Hematopoietic multipotent progenitor cell treated with erythropoietin and hydrocortisone succinate and interleukin-3 and kit ligand, for 17 days (in vitro differentiated cells): ENCODE measurements at regions not wholly inside any gene's neighbourhood (a gene's known extent, or its start where the extent isn't known, plus 50 kb on each side); places are given as distances from the start of the nearest gene placed in this dataset.
"Not testable (repeated sequence)": the region's sequence is repeated elsewhere in the genome, so short reads cannot be mapped to it uniquely, and the experiment has no call there.

Source experiments
- DNase-seq: peaks from one replicate; pipeline ENCODE4 v3.0.0-alpha.2; 2015; ENCODE audit warnings: low spot score

DNA sequence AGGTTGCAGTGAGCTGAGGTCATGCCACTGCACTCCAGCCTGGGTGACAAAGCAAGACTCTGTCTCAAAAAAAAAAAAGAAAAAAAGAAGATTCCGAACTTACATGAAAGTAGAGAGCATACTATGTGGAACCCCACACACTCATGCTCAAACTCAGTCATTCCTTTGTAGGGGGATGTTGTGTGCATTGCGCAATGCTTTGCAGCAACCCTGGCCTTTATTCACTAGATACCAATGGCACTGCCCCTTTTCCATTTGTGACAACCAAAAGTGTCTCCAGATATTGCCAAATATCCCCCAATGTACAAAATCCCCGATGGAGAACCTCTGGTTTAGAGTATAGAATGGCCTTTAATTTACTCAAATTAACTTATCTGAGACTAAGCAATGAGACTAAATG lies 158.6 kb downstream of the GJA1 start:
- DNase-seq = no peak

DNA sequence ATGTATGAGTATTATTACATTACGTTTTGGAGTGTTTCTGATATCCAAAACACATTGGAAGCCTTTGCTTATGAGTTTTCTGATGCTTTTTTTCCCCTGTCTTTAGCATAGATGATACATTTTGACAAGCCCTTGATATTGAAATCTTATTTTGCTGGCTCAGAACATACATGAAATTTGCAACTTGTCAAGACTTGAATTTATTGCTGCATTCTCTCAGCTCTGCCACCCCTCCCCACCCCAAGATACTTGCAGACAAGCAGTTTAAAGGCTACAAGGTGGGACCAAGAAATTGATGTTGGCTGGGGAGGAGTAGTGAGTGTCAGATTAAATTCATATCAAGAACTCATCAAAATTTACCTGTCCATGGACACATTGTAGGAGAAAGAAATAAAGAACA lies 160.2 kb downstream of the GJA1 start:
- DNase-seq = no peak

- no peak for DNase-seq
Observed at GRCh38 chr6:121596441-121596840, 161.0 kb downstream of the GJA1 start.

GRCh38 chr6:121597654-121598053 lies 162.2 kb downstream of the GJA1 start:
- DNase-seq = no peak

DNA sequence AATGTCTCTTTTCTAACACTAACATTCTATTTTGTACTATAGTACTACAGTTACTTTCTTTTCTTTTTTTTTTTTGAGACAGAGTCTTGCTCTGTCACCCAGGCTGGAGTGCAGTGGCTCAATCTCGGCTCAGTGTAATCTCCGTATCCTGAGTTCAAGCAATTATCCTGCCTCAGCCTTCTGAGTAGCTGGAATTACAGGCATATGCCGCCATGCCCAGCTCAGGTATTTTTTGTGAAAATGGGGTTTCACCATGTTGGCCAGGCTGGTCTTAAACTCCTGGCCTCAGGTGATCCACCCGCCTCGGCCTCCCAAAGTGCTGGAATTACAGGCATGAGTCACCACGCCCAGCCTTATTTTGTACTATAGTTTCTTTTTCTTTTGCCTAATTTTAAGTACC lies 163.9 kb downstream of the GJA1 start:
- not testable (repeated sequence) for DNase-seq

- no peak for DNase-seq
Observed at GRCh38 chr6:121600389-121601168, 165.1 kb downstream of the GJA1 start.

- no peak for DNase-seq
Observed at GRCh38 chr6:121603486-121603885, 168.0 kb downstream of the GJA1 start.

DNA sequence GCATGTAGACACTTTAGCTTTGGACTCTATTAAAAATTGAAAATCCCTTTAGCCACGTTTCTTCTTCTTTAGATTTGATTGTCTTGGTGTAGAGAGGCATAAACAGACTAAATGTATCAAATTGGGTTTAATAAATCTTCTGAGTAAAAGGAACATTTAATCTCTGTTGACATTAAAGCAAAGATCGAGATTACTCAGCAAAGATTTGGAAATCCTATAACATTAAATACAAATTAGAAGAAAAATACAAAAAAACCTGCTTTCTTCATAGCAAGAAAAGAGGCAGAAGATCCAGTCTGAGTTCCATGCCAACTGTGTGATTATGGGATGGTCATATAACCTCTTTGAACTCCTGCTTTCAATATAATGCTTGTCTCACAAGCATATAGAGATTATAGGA lies 172.3 kb downstream of the GJA1 start:
- DNase-seq = no peak

DNA sequence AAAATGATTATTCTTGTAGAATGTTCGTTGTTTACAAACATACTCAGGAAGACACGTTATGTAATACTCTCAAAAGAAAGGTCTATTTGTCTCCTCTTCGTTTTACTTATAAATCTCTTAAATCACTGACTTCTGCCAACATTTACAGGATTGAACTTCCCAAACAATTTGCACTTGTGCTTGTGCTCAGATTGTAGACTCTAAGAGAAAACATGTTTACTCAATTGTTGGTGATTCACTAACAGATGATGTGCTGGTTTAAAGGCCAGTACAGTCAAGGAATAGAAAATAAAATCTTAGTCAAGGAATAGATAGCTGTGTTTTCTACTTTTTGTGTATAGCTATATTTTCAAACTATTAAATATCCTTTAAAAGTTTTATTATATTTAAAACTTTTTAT lies 172.8 kb downstream of the GJA1 start:
- DNase-seq = no peak

DNA sequence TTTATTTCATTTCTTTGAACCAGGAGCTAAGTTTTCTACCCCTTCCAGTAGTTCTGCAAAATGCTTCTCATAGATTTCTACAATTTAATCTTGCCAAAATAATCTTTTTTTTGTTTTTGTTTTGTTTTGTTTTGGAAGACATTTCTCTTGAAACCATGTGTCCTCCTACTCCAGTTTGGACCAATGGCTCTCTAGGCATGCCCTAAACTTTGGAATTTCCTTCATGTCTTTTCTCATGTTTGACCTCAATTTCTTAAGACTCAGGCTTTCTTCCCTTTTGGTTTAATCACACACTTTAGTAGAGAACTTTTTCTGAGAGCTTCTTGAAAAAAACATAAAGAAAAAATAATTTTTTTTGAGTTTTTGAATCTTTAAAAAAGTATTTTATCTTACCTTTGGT lies 173.8 kb downstream of the GJA1 start:
- DNase-seq = no peak

- DNase-seq = no peak
Observed at GRCh38 chr6:121612927-121613326, 177.5 kb downstream of the GJA1 start.

DNA sequence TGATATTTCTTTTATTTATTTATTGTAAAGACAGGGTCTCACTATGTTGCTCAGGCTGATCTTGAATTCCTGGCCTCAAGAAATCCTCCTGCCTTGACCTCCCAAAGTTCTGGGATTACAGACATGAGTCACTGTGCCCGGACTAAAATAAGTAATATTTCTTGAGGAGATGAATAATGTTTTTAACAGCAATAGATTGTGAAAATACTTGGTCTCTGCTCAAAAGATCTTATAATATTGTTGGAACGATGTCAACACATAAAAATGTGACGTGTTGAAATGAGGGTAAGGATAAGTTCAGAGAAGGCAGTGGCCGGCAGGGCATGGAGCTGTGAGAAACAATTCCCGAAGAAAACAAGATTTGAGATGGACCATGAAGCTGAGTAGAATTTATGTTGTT lies 178.7 kb downstream of the GJA1 start:
- no peak for DNase-seq

DNA sequence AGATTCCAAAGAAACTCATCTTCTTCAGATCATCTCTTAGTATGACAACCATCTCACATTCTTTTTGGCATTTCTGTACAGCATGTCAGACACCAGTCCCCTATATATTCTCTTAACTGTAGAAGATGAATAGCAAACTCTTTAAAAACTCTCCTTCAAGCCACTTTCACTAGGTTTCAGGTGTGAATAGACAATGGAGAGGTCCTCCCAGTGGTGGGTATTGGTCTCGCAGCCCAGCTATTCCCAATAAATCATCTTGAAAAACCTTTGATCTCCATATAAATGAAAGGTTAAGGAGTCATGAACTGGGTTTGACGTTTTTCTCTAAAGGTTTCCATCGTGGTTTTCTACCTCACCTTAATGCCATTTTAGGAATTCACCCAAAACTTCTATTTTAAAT lies 180.0 kb downstream of the GJA1 start:
- DNase-seq = no peak

DNA sequence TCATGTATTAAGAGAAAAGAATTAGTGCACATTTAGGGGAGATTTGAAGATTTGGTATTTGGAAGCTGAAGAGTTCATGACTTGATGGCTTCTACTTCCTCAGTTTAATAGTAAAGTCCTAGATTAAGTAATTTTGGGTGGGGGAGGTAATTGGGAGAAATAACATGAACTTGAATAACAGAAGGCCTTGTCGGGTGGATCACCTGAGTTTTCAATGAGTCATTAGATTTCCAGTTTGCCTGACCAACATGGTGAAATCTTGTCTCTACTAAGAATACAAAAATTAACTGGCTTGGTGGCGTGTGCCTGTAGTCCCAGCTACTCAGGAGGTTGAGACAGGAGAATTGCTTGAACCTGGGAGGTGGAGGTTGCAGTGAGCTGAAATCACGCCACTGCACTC lies 181.0 kb downstream of the GJA1 start:
- no peak for DNase-seq

GRCh38 chr6:121617388-121617787 lies 181.9 kb downstream of the GJA1 start:
- DNase-seq = no peak

DNA sequence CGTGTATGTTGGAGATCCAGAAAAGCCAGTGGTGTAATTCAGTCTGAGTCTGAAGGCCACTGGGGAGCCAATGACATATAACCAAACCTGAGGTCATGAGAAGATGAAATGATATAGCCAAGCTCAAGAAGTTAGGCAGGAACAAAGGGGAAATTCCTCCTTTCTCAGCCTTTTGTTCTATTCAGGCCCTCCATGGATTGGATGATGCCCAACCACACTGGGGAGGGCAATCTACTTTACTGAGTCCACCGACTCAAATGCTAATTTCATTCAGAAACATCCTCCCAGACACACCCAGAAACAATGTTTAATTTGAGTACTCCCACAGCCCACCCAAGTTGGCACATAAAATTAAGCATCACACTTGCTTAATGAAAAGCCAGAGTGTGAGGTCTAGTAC lies 183.6 kb downstream of the GJA1 start:
- no peak for DNase-seq

DNA sequence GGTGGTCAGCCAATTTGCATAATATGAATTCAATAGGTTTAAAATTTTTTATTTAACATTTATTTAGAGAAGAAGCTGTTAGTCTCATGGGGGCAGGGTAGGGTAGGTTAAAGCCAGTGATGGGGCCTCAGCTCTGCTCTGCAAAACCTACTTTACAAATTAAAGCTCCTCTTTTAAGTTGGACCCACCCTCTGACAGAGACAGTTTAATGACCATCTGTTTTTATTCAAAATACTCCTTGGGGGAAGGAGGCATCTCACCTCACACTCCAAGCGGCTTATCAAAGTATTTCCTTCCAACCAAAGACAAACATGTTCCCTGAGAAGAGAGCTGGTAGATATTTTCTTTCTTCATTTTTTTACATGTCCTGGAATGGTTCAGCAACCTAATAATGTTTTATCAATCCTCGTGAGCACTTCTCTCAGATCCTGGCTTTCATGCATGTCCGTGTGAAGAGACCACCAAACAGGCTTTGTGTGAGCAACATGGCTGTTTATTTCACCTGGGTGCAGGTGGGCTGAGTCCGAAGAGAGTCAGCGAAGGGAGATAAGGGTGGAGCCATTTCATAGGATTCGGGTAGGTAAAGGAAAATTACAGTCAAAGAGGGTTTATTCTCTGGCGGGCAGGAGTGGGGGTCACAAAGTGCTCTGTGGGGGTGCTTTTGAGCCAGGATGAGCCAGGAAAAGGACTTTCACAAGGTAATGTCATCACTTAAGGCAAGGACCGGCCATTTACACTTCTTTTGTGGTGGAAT lies 184.7 kb downstream of the GJA1 start:
- no peak for DNase-seq

- no peak for DNase-seq
Observed at GRCh38 chr6:121627761-121628160, 192.3 kb downstream of the GJA1 start.

DNA sequence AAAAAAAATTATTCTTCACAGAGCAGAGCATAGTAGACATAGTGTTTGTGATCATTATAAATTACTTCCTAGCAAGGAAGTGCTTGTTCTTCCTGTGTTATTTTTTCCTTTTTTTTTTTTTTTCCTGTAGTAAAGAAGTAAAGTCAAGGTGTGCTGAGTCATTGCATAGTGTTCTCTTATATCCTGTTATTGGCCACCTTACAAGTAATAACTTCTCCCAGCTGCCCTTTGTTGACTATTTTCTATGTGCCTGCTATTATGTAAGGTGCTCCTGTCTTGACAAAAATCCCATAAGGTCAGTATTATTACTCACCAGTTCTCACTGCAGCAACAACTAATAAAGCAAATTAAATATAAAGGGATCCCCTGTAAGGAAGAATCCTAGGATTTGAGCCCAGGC lies 195.3 kb downstream of the GJA1 start:
- DNase-seq = no peak

- DNase-seq = not testable (repeated sequence)
Observed at GRCh38 chr6:121631752-121632151, 196.3 kb downstream of the GJA1 start.

DNA sequence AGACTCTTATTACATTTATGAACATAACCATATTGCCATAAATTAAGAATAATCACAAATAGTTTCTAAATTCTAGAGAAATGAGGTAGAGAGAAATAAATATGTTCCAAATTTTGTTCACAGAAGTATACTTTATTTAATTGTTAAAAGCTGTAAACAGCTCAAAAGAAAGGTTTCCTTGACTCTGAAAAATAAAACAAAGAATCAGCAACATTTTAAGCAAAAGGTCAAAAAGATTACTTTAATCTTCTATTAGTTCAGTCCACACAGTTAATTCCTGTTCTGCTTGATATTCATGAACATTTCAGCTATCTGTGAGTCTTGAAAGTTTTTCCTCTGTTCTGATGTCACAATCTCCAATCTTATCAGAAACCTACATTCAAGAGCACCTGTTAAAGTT lies 197.9 kb downstream of the GJA1 start:
- DNase-seq = no peak

- DNase-seq = not testable (repeated sequence)
Observed at GRCh38 chr6:121634586-121634985, 199.1 kb downstream of the GJA1 start.

DNA sequence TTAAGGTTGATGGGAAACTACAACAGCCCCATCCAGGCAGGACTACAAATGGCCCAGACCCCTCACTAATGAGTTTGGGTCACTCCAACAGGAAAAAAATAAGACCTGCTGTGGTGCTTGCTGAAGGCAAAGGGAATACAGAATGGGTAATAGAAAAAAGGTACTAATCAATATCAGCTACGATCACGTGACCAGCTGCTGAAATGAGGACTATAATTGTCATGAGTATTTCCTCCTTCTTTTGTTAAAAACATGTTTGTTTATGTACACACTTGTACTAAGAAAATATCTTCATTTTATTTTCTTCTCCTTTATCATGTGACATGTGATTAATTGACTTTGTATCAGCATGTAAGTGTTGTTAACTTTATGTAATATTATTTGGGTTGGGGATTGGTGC lies 199.9 kb downstream of the GJA1 start:
- DNase-seq = no peak

- DNase-seq = not testable (repeated sequence)
Observed at GRCh38 chr6:121636217-121636616, 200.8 kb downstream of the GJA1 start.
